ENCODE measurements at regions not wholly inside any gene's neighbourhood (a gene's known extent, or its start where the extent isn't known, plus 50 kb on each side); places are given as distances from the start of the nearest gene placed in this dataset.
A peak's percentile ranks its signal among the peaks of the same experiment; 100 is the strongest.
"Not testable (repeated sequence)": the region's sequence is repeated elsewhere in the genome, so short reads cannot be mapped to it uniquely, and the experiment has no call there.

DNA sequence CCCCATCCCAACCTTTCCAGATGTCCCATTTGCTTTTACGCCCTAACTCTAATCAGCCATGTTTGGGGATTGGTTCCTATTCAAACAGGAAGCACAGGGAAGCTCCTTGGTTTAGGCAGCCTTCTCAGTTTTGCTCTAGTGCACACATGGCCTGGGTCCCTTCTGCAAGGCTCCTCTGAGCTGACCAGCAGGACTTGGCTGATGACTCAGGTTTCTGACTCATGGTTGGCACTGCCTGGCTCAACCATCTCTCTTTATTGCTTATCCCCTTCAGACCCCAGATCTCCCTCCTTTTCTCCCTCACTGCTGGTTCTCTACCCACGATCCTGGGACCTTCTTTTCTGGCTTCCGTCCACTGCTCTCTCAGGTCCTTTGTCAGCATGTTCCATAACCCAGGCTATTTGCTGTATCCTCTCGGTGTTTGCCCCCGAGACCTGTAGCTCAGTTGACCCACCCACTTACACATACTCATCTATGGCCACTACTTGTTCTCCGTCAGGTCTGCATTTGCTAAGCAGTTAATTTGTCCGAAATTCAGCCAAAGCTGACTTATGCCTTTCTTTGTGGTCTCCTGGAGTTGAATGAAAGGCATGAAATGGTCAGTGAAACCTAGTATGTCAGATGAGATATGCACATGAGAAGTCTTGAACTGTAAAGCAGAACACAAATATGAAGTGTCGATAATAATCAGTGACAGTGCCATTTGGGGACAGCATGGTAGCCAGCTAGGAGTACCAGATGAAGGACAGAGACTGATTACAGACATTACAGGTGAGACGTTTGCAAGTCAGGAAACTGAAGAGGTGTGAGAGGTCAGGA lies 323.5 kb upstream of the ROPN1 start:
- DNase-seq (ENCODE audit: low read depth, low spot score), result no peak

DNA sequence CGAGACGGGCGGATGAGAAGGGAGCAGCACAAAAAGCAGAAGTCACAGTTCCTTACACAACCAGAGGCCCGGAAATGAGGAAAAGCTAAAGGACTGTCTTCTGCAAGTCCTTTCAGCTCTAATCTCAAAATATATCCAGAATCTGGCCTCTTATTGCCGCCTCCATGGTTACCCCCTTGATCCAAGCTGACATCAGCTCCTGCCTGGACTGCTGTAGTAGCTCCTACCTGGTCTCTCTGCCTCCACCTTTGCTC lies 324.0 kb upstream of the ROPN1 start:
- DNase-seq (ENCODE audit: low read depth, low spot score), result no peak

DNA sequence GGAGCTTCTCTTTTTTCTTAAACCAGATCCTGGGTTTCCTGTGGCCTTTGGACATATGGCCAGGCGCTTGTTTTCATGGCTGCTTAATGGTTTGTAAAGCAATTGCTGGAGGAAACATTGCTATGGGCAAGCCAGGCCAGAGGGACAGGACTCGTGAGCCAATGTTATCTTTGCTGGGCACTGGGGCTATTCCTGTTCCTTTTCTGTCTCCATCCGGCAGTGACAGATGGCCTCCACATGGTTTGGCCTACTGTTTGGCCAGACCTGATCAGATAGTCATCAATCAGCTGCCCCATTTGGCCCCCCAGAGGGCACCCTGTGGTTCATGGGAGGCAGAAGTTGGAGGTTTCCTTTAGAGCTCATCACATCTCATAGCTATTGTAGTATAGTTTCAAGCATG lies 326.1 kb upstream of the ROPN1 start:
- peak; percentile 56 for DNase-seq (ENCODE audit: low read depth, low spot score)

DNA sequence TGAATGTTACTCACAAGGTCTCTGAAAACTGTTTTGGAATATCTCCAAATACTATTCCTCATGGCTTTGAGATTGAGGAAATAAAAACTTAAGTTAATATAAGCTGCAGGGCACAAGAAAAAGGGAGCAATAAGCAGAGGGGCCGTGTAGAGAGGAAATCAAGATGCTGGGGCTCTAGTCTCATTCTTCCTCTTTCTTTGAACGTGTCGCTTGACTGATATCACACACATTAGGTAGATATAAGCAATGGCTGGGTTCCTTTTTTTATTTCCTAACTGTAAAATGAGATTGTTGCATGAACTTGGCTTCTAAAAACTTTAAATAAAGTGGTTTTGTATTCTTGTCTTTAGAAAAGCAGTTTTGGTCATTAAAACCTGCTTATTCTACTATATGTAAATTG lies 326.7 kb upstream of the ROPN1 start:
- DNase-seq (ENCODE audit: low read depth, low spot score), result no peak

DNA sequence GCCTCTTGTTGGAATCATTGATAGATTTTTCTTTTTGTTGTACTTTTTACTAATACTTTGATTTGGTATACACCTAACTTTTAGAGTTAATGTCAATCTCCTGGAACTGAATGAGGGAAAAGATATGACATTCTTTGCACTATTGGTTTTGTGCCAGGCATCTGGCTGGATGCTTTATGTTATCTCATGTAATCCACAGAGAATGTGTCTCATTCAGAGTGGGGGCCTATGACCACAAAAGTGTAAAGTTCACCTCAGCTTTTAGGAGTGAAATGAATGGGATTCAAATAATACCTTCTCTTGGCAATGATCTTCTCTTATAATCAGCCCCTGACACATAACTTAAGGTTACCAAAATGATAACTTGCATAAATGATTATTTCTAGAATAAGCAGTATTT lies 329.1 kb upstream of the ROPN1 start:
- DNase-seq (ENCODE audit: low read depth, low spot score), result no peak

DNA sequence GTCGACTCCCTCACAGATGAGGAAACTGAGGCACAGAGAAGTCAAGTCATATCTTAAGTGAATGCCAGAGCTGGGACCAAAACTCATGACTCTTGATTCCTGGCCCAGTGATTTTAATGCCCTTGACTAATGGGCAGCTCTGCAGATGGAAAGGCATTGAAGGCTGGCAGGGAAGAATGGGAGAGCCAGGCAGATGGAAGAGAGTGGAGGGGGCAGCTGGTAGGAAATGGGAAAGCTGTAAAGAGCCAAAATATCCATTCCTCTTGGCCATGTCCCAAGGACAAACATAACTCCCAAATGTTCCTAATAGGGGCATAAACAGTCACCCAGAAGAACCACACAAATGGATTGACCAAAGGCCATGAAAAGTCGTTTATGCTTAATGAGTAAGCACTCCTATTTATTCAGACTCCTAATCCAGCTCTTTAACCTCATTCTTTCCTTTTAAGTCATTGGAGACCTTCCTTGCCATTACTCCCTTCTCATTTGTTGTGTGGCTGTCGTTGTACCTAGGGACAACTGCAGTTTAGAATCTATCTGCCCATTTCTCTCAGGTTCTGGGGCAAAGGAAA lies 330.5 kb upstream of the ROPN1 start:
- no peak for DNase-seq (ENCODE audit: low read depth, low spot score)

DNA sequence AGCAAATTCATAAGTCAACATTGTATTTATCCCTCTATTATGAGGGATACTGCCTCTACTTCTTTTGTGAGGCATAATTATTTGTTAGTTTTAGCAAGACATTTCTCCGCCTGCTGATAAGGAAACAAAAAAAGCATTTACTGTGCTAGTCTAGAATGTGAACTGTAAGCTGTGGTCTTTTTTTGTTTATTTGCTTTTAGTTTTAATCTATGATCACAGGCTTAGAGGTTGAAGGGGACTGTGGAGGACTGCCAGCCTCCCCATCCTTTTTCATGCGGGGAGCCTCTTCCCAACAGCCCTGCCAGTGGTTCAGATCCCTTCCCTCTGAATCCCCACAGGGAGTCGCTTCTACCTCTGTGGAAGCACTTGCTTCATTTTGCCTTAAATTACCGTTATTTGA lies 331.0 kb upstream of the ROPN1 start:
- no peak for DNase-seq (ENCODE audit: low read depth, low spot score)

DNA sequence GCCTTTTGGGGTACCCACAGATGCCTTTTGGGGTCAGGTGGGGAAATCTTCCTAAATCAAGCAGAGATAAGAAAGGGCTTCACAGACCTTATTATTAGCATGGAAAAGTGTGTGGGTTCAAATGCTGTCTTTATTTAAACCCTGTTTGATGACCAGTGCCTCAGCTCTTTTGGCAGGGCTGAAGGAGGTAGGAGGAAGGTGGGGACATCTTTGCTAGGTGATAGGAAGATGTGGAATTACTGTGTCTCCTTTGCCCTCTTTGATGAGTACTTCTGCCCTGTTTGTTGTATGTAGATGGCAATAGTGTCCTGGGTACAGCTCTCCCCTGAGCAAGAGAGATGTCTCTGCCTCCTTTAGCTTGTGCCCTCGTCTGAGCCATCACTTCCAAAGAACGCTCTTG lies 333.3 kb upstream of the ROPN1 start:
- DNase-seq (ENCODE audit: low read depth, low spot score), result no peak

DNA sequence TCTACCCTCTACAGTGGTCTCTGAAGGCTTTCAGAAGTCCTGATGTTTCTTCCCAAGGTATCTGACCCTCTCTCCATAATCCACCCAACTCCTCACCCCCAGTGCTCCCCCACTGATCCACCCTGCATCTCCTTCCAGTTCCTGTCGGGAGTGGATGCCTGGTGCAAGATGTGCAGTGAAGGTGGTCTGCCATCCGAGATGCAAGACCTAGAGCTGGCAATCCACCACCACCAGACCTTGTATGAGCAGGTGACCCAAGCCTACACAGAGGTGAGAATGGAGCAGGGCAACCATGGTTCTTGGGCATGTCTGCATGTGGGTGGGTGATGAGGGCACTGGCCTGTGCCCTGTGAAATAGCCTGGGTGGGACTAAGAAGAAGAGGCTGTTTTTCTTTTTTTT lies 337.8 kb upstream of the ROPN1 start:
- no peak for DNase-seq (ENCODE audit: low read depth, low spot score)

DNA sequence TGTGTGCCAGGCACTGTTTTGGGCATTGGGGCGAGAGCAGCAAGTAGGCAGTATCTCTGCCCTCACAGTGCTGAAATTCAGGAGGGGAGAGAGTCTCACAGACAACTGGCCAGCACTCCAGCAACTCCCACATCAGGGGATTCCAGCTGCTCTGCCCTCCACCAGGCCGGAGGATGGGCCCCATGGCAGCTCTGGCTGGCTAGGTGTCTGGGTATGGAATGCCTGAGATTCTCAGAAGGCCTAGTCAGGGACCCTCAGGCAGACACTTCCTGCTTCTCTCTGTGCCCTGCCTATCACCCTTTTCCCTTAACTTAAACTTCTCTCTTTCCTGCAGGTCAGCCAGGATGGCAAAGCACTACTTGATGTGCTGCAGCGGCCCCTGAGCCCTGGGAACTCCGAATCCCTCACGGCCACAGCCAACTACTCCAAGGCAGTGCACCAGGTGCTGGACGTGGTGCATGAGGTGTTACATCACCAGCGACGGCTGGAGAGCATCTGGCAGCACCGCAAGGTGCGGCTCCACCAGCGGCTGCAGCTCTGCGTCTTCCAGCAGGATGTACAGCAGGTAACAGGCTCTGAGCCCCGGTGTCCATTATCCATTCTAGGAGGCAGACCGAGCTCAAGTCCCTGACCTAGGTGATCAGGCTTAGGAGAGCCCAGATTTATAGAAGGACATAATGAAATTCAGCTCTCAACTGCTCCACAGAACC lies 342.2 kb upstream of the ROPN1 start:
- no peak for DNase-seq (ENCODE audit: low read depth, low spot score)

DNA sequence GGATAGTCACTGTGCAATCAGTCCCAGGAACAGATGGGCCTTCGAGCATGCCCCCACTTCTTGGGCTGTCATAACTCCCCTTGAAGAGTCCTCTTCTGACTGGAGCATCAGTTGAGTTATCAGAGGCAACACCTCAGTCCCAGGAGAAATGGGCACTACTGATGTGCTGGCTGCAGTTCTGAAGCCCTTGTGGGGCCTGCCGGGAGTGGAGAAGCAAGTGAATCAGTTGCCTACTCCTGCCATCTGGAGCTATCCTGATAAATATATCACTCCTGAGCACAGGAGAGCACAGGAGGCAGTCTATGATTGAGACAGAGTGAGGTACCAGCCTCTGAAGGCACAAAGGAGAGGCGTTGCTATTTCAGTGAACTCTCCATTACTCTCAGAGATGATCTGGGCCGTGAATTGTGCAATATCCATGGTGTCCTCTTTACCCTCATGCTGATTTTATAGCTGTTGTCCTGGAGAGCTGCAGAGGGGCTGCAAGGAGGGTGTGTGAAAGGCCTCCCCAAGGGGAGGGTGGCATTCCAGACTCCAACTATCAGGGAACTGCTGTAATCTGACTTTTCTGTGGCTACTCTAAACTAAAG lies 344.2 kb upstream of the ROPN1 start:
- DNase-seq (ENCODE audit: low read depth, low spot score), result no peak

DNA sequence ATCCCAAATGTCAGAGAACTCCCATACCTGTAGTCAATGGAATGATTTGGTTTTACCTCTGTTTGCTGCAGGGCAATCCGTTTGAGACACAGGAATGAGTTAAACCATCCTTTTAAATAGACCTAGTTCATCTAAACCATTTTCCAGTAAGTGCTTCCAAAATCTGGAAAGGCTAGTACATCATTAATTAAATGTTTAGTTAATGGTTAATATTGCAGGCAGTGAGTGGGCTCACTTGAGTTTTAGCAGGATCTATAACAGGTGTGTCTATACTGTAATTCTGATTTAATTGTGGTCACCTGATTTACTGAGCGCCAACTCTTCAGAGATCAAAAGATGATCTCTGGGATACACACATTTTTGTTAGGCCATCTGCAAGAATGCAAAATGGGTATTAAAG lies 353.9 kb upstream of the ROPN1 start:
- no peak for DNase-seq (ENCODE audit: low read depth, low spot score)

DNA sequence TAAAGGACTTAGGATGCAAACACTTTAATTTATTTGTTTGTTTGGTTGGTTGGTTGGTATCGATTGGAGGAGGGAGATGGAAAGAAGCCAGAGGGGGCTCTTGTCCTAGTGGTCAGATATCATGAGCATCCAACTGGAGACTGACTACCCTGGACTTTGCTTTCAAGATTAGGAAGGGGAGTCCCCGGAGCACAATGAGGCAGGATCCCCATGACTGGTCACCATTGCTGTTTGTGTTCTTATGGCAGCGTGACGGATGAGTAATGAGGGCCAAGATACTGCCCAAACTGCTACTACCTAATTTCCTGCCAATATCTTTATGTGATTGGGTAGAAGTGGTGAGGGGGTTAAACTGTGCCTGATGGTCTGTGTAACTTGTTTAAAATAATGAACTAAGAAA lies 354.6 kb upstream of the ROPN1 start:
- DNase-seq (ENCODE audit: low read depth, low spot score), result no peak

DNA sequence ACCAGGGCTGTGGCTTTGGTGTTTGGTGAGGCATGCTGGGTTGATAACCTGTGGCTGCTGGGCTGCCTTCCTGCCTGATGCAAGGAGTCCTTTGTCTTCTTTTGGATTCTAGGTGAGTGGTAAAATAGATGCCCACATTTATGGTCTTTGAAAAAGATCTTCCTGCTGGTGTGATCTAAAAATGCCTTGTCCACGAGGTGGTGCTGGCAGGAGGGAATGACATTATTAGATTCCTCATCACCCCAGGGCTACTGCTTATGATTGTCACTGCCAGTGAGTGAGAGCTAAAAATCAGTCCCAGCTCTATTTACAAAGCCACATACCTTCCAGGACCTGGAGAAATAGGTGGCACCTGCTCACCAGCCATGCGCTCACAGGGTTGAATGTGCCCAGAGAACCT lies 355.5 kb upstream of the ROPN1 start:
- no peak for DNase-seq (ENCODE audit: low read depth, low spot score)

DNA sequence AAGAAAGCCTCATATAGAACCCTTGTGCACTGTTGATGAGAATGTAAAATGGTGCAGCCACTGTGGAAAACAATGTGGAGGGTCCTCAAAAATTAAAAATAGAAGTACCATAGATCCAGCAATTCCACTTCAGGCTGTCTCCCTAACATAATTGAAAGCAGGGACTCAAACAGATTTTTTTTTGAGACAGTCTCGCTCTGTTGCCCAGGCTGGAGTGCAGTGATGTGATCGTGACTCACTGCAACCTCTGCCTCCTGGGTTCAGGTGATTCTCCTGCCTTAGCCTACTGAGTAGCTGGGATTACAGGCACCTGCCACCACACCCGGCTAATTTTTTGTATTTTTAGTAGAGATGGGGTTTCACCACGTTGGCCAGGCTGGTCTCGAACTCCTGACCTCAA lies 356.6 kb upstream of the ROPN1 start:
- DNase-seq (ENCODE audit: low read depth, low spot score), result not testable (repeated sequence)

DNA sequence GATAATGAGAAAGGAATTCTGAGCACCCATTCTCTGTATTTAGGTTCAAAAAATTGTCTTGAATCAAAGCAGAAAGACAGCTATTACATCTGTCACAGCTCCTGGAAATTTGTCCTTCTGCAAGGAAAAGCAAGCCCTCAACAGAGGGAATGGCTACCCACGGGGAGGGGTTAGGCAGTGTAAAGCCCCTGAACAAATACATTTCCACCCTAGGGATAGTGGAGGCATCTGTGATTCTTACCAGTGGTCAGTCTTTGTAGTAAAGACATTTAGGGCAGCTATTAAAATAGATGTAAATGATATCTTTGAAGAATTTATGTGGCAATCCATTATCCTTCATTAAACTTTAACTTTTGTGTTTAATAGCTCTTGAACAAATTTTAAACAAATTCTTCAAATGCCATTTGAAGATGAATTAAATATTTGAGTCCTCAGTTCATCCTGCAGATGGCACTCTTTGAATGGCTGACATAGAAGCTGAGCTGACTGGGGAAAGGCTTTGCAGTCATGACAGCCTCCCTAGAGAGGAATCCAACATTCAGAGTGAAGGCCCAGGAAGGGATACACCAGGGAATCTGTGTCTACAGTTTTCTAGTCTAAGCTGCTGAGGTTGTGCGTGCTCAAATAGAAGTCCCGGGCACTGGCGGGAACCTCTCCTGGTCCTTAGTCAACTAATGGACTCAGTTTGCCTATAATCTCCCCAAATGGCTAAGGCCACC lies 359.7 kb upstream of the ROPN1 start:
- peak; percentile 59 for DNase-seq (ENCODE audit: low read depth, low spot score)

DNA sequence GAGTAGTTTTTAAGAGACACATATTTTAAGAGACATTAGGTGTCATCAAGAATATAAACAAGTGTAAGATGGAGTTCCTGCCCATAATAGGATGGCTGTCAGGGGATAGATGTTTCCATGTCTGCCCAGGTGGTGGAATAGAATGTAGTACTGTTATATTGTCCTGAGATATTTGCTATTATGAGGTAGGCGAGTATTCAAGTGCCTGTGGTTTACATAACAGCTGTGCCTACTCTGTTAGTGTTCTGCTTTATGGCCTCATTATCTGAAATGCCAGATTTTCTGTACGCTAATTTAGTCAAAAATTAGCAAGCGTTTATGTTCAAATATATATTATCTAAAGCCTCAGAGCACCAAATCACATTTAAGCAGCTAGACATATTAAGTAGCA lies 360.2 kb upstream of the ROPN1 start:
- no peak for DNase-seq (ENCODE audit: low read depth, low spot score)

DNA sequence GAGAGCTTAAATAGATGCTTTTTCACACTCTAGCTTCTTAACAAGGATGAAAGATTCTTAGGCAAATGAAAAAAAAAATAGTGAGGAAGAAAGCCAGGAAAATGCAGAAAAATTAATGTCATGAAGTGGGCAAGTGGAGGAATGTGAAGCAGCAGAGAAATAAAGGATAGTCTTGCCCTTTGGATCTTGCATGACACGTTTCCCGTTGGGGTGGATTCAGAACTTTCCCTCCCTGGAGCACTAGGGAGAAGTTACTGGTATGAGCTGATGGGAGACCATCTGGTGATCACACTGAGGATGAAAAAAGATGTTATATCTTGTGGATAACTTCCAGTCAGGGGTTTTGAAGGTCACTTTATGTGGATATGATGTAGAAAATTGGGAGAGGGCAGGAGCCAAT lies 361.8 kb upstream of the ROPN1 start:
- DNase-seq (ENCODE audit: low read depth, low spot score), result no peak

DNA sequence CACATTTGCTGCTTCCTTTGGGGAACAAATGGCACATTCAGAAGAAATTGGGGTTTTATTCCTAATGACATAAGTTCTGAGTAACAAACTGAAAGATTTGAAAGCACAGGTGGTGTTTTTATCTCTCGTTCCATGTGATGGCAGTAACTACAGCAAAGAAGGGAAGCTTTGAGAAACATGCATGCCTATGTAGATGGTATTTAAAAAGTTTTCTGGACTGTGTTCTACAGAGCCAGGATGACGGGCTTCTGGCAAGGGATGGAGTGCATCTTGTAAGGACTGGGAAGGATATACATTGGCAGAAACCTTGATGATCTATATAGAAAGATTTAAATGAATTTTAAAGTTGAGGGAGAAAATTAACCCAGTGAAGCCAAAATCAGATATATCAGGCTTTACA lies 362.2 kb upstream of the ROPN1 start:
- no peak for DNase-seq (ENCODE audit: low read depth, low spot score)

DNA sequence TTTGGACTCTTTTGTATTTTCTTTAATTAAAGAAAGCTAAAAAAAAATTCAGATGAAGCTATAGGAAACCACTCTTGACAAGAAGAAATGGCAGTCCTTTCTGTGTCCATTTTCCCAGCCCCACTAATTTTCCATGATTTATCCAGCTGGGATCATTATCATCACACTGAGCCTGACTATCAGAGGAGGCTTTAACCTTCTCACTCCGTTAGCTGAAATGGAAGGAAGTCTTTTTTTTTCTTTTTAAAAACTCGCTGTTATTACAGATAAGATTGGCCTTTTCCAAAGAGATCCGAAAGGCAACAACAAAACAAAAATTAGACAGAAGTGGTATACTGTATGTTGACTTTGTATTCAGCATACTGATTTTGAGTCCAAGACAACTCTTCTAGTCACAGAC lies 366.2 kb upstream of the ROPN1 start:
- DNase-seq (ENCODE audit: low read depth, low spot score), result no peak

DNA sequence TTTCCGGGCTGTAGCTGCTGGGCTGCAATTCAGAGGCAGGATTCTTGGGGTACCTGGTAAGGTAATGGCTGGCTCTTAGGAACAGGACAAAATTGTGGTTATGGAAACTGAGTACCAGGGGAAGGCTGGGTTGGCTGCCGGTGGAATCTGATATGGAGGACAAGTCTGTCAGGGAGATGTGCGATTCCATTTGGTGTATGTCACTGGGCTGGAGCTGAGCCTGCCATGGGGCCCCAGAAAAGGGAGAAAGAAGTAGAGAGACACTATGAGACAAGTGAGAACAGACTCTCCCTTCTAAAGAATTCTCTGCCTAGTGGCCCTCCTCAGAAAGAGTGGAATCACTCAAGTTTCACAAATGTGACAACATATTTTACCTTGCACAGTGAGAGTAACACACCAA lies 368.2 kb upstream of the ROPN1 start:
- DNase-seq (ENCODE audit: low read depth, low spot score), result no peak

DNA sequence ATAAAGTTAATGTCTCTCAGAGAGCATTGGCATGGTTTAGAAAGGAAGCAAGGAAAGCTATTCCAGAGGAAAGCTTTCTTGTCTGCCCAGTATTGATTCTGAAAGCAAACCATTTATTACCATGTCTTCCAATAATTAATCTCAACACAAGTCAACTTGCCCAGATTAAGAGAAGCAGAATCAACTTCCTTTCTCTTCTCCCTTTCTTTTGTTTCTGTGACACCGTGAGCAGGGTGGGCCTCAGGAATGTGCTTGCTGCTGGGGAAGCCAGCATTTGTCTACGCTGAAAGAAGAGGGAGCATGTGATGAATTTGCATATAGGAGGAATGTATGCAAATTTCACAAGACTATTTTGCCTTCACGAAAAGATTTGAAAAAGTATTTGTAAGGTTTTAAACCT lies 368.6 kb upstream of the ROPN1 start:
- peak; percentile 70 for DNase-seq (ENCODE audit: low read depth, low spot score)

Data from ELF-1 (cell line).